Nephron (organoid): ENCODE measurements at regions not wholly inside any gene's neighbourhood (a gene's known extent, or its start where the extent isn't known, plus 50 kb on each side); places are given as distances from the start of the nearest gene placed in this dataset.

Experiments
- H3K27ac Mint-ChIP-seq, 3 experiments: 2 replicates each; pipeline ENCODE4 v1.8.0; 2020; ENCODE audit warnings: mixed read lengths in 3 of 3, mild to moderate bottlenecking in 2 of 3, moderate library complexity in 1 of 3
- H3K27me3 Mint-ChIP-seq: 2 replicates; pipeline ENCODE4 v1.8.0; 2021; ENCODE audit warnings: low read depth, mild to moderate bottlenecking, moderate library complexity, mixed read lengths
- H3K36me3 Mint-ChIP-seq: 2 replicates; pipeline ENCODE4 v1.8.0; 2020; ENCODE audit warnings: low read depth, mixed read lengths
- H3K4me1 Mint-ChIP-seq: 2 replicates; pipeline ENCODE4 v1.8.0; 2020; ENCODE audit warnings: mixed read lengths
- H3K4me3 Mint-ChIP-seq, 3 experiments: 2 replicates each; pipeline ENCODE4 v1.8.0; 2020; ENCODE audit warnings: mild to moderate bottlenecking in 3 of 3, mixed read lengths in 3 of 3, moderate library complexity in 2 of 3
- H3K9me3 Mint-ChIP-seq: 2 replicates; pipeline ENCODE4 v1.8.0; 2020; ENCODE audit warnings: mixed read lengths
- TF ChIP-seq, protein P1 (sequence below), 3 experiments: fragments of 200-600 bp; sonication (generic); IDR thresholded peaks; one replicate each; pipeline ENCODE4 v1.5.0; 2021; ENCODE audit warnings: antibody characterized with exemption in 3 of 3; ENCODE audit not compliant: unreplicated experiment in 3 of 3

DNA sequence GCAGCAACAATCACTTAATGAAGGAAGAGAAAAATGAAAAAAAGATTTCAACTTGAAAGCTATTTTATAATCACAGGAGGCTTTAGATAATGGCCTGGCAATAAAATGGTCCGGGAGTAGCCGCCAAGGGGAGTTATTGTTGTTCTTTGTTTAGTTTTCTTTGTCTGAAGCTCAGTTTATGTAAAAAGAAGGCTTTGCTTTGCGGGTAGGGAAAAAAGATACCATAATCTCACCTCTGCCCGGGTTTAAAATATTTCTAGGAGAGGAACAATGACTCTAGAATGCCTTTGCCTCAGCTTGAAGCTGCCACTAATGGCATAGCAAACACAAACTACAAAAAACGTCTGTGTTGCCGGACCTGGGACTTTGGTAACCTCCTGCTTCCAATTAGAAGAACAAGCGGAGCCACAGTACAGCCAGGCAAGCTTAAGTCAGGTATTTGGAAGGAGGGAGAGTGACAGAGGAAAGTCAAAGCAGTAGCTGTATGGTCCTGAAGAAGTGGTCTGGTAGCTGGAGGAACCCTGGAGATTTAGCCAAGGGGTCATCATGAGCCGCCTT, 764.5 kb downstream of the TUSC7 start:
- H3K9me3 Mint-ChIP-seq, result no peaks in the 10 kb centered on the region
- no peaks in the 10 kb centered on the region for H3K27me3 Mint-ChIP-seq
- no peak overlapping the region for H3K27ac Mint-ChIP-seq
- H3K36me3 Mint-ChIP-seq, result no peaks in the 10 kb centered on the region
- H3K4me3 Mint-ChIP-seq, result no peak overlapping the region
- no peaks in the 10 kb centered on the region for H3K4me1 Mint-ChIP-seq
- TF ChIP-seq, protein P1, sequence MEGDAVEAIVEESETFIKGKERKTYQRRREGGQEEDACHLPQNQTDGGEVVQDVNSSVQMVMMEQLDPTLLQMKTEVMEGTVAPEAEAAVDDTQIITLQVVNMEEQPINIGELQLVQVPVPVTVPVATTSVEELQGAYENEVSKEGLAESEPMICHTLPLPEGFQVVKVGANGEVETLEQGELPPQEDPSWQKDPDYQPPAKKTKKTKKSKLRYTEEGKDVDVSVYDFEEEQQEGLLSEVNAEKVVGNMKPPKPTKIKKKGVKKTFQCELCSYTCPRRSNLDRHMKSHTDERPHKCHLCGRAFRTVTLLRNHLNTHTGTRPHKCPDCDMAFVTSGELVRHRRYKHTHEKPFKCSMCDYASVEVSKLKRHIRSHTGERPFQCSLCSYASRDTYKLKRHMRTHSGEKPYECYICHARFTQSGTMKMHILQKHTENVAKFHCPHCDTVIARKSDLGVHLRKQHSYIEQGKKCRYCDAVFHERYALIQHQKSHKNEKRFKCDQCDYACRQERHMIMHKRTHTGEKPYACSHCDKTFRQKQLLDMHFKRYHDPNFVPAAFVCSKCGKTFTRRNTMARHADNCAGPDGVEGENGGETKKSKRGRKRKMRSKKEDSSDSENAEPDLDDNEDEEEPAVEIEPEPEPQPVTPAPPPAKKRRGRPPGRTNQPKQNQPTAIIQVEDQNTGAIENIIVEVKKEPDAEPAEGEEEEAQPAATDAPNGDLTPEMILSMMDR (IDR thresholded peaks at IDR 0.05; ENCODE audit: unreplicated experiment in 3 of 3), result no peak

DNA sequence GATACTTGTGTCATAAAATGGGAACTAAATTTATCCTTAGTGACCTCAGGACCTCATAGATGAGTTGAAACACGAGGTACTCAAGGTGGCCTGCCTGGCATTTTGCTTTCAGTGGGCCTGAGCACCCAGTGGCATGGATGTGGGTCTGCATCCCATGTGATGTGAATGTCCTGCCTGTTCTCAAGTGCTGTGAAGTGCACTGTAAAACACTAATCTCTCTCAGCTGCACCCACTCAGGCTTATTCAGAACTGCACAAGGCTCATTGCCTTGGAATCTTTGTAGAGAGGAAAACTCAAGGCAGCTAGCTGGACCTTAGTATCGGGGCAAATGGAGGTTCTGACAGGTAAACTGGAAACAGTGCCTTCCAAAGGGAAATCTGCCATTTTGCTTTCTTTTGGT, 767.0 kb downstream of the TUSC7 start:
- H3K27me3 Mint-ChIP-seq, result no peaks in the 10 kb centered on the region
- no peaks in the 10 kb centered on the region for H3K4me1 Mint-ChIP-seq
- H3K9me3 Mint-ChIP-seq, result no peaks in the 10 kb centered on the region
- TF ChIP-seq, protein P1 (IDR thresholded peaks at IDR 0.05; ENCODE audit: unreplicated experiment in 3 of 3), result no peak
- H3K27ac Mint-ChIP-seq, result no peak overlapping the region
- H3K36me3 Mint-ChIP-seq, result no peaks in the 10 kb centered on the region
- no peak overlapping the region for H3K4me3 Mint-ChIP-seq

- TF ChIP-seq, protein P1 (IDR thresholded peaks at IDR 0.05; ENCODE audit: unreplicated experiment in 3 of 3), result no peak
- Mint-ChIP-seq H3K4me1 (no peaks in the 10 kb centered on the region), H3K27ac (no peak overlapping the region), H3K4me3 (no peak overlapping the region), H3K36me3 (no peaks in the 10 kb centered on the region), H3K9me3 (no peaks in the 10 kb centered on the region), H3K27me3 (no peaks in the 10 kb centered on the region)
Observed at GRCh38 chr3:117477214-117477755, 767.7 kb downstream of the TUSC7 start.

DNA sequence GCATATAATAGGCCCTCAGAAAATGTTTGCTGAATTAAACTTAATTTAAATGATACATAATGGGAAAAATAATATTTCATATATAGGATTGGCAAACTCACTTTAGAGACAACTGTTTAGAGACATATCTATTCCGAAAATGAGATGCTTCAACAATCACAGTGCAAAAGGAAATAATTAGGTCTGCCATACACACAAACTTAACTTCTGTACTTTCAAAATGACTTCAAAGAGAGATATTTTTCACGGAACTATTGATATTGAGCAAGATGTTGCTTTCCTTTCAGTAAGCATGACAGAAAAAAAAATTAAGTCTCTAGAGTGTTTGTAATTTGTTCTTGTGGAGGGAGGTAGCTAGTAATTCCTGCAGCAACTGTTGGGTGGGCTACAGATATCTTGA, 769.5 kb downstream of the TUSC7 start:
- H3K27me3 Mint-ChIP-seq, result no peaks in the 10 kb centered on the region

GRCh38 chr3:117480525-117480924, 770.9 kb downstream of the TUSC7 start:
- Mint-ChIP-seq H3K4me1 (no peaks in the 10 kb centered on the region), H3K9me3 (no peaks in the 10 kb centered on the region), H3K27ac (no peak overlapping the region), H3K27me3 (no peaks in the 10 kb centered on the region), H3K36me3 (no peaks in the 10 kb centered on the region), H3K4me3 (no peak overlapping the region)
- TF ChIP-seq, protein P1 (IDR thresholded peaks at IDR 0.05; ENCODE audit: unreplicated experiment in 3 of 3), result no peak

More for the DNA sequence above, 769.5 kb downstream of the TUSC7 start:
- H3K36me3 Mint-ChIP-seq, result no peaks in the 10 kb centered on the region
- H3K4me1 Mint-ChIP-seq, result no peaks in the 10 kb centered on the region
- no peaks in the 10 kb centered on the region for H3K9me3 Mint-ChIP-seq
- TF ChIP-seq, protein P1 (IDR thresholded peaks at IDR 0.05; ENCODE audit: unreplicated experiment in 3 of 3), result no peak
- no peak overlapping the region for H3K4me3 Mint-ChIP-seq
- no peak overlapping the region for H3K27ac Mint-ChIP-seq

DNA sequence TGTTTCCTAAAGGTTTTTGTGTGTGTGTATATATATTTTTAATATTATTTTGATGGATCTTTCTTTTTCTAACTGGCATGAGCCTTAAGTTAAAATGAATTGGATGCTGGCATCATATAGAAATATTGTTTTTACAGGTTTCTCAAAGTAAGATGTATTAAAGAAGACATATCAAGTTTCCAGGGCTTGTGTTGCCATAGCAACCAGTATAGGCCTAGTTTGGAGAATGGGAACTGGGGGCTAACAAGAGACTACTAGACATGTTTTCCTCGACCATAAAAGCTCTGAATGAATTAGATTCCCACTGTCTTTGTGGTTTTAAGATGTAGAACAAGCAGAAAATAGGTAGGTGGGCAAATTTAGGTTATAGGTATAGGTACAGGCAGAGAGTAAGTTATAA, 771.4 kb downstream of the TUSC7 start:
- TF ChIP-seq, protein P1 (IDR thresholded peaks at IDR 0.05; ENCODE audit: unreplicated experiment in 3 of 3), result no peak
- H3K4me3 Mint-ChIP-seq, result no peak overlapping the region
- no peaks in the 10 kb centered on the region for H3K27me3 Mint-ChIP-seq
- no peaks in the 10 kb centered on the region for H3K9me3 Mint-ChIP-seq
- H3K36me3 Mint-ChIP-seq, result no peaks in the 10 kb centered on the region
- H3K27ac Mint-ChIP-seq, result no peak overlapping the region
- no peaks in the 10 kb centered on the region for H3K4me1 Mint-ChIP-seq
